Parathyroid adenoma (tissue), 2 donors: ENCODE measurements at regions not wholly inside any gene's neighbourhood (a gene's known extent, or its start where the extent isn't known, plus 50 kb on each side); places are given as distances from the start of the nearest gene placed in this dataset.

Experiments
- H2AFZ ChIP-seq: fragments of 300-600 bp; sonication (generic); one replicate; pipeline ENCODE4 v1.7.0; 2017; ENCODE audit warnings: antibody characterized with exemption, mild to moderate bottlenecking
- H3K27ac ChIP-seq: fragments of 300-600 bp; sonication (generic); one replicate; pipeline ENCODE4 v1.7.0; 2017
- H3K27me3 ChIP-seq: fragments of 300-600 bp; sonication (generic); one replicate; pipeline ENCODE4 v1.7.0; 2017; ENCODE audit warnings: low read length; ENCODE audit not compliant: control insufficient read depth, insufficient read depth
- H3K36me3 ChIP-seq: fragments of 300-600 bp; sonication (generic); one replicate; pipeline ENCODE4 v1.7.0; 2017; ENCODE audit warnings: low read length; ENCODE audit not compliant: control insufficient read depth, insufficient read depth
- H3K4me1 ChIP-seq: fragments of 300-600 bp; sonication (generic); one replicate; pipeline ENCODE4 v1.7.0; 2017; ENCODE audit warnings: control low read depth
- H3K4me2 ChIP-seq: fragments of 300-600 bp; sonication (generic); one replicate; pipeline ENCODE4 v1.7.0; 2017; ENCODE audit warnings: low read length
- H3K4me3 ChIP-seq: fragments of 300-600 bp; sonication (generic); one replicate; pipeline ENCODE4 v1.7.0; 2017; ENCODE audit warnings: low read depth, low read length
- H3K79me2 ChIP-seq: fragments of 300-600 bp; sonication (generic); one replicate; pipeline ENCODE4 v1.7.0; 2017; ENCODE audit warnings: control low read depth
- H3K9ac ChIP-seq: fragments of 300-600 bp; sonication (generic); one replicate; pipeline ENCODE4 v1.7.0; 2017; ENCODE audit warnings: mild to moderate bottlenecking
- H3K9me3 ChIP-seq: fragments of 300-600 bp; sonication (generic); one replicate; pipeline ENCODE4 v1.7.0; 2017; ENCODE audit warnings: low read length; ENCODE audit not compliant: control insufficient read depth
- TF ChIP-seq, protein P1 (sequence below): fragments of 300-600 bp; sonication (generic); IDR thresholded peaks from one replicate; pipeline ENCODE4 v1.7.0; 2017; ENCODE audit warnings: antibody characterized with exemption, mild to moderate bottlenecking
- donor health status: primary hyperparathyroidism.

DNA sequence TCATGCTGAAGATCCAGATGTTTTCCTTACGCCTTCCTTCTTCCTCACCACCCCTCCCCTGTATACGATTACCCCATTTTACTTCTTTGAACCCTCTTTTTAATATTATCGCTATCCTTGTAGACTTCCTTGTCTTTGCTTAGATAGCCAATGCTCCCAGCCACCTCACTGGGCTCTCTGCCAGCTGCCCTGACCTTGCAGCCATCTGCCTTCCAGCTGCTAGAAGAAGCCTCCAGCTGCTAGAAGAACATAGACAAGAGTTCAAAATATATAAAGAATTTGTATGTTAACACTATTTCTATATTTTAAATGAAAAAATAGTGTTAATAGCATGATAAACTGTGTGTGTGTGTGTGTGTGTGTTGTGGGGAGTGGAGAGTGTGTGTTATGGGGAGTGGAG lies 374.7 kb downstream of the ANKRD50 start:
- Histone ChIP-seq H3K27me3 (no peaks in the 10 kb centered on the region), H3K4me3 (no peak overlapping the region), H3K4me2 (no peak overlapping the region), H3K36me3 (no peaks in the 10 kb centered on the region), H3K4me1 (no peaks in the 10 kb centered on the region), H3K79me2 (no peaks in the 10 kb centered on the region), H3K9ac (no peak overlapping the region), H3K9me3 (no peaks in the 10 kb centered on the region), H2AFZ (no peak overlapping the region), H3K27ac (no peak overlapping the region)
- TF ChIP-seq, protein P1, sequence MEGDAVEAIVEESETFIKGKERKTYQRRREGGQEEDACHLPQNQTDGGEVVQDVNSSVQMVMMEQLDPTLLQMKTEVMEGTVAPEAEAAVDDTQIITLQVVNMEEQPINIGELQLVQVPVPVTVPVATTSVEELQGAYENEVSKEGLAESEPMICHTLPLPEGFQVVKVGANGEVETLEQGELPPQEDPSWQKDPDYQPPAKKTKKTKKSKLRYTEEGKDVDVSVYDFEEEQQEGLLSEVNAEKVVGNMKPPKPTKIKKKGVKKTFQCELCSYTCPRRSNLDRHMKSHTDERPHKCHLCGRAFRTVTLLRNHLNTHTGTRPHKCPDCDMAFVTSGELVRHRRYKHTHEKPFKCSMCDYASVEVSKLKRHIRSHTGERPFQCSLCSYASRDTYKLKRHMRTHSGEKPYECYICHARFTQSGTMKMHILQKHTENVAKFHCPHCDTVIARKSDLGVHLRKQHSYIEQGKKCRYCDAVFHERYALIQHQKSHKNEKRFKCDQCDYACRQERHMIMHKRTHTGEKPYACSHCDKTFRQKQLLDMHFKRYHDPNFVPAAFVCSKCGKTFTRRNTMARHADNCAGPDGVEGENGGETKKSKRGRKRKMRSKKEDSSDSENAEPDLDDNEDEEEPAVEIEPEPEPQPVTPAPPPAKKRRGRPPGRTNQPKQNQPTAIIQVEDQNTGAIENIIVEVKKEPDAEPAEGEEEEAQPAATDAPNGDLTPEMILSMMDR: no peak

DNA sequence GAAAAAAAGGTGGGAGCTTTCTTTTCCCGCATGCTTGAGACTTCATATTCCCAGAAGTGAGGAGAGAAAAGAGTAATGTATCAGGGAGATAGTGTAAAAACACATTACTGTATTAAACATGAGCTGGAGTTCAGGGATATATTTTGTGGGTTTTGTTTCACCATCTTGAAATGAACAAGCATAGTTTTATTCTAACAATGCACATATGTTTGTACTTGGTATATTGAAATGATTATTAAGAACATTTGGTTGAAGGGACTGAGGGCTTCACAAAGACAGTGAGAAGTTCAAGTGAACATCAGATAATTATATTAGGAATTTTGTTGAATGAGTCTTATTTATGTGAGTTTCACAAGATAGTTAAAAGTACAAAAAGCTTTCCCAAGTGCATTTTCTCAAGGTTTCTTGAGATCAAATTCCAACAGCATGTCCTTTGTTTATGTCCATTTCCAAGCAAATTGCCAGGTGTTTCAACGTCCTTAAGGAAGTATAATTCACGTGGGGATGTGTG lies 368.8 kb downstream of the ANKRD50 start:
- Histone ChIP-seq H2AFZ (no peak overlapping the region), H3K27ac (no peak overlapping the region), H3K4me2 (no peak overlapping the region), H3K9me3 (no peaks in the 10 kb centered on the region), H3K4me1 (no peaks in the 10 kb centered on the region), H3K9ac (no peak overlapping the region), H3K4me3 (no peak overlapping the region), H3K27me3 (no peaks in the 10 kb centered on the region), H3K79me2 (no peaks in the 10 kb centered on the region), H3K36me3 (no peaks in the 10 kb centered on the region)
- TF ChIP-seq, protein P1: no peak

DNA sequence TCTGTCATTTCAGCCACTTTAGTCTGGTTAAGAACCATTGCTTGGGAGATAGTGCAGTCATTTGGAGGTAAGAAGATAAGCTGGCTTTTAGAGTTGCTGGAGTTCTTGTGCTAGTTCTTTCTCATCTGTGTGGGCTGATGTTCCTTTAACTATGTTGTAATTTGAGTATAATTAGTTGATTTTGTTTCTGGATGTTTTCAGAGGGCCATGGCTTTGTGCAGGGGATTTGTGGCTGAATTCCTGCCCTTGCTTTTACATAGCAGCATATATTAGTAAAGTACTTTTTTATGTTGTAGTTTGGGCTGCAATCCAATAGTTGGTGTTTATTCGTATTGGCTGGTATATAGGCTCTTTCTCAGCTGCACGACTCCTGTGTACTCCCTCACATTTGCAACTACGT lies 339.6 kb downstream of the ANKRD50 start:
- Histone ChIP-seq H3K27me3 (no peaks in the 10 kb centered on the region), H3K4me3 (no peak overlapping the region), H3K36me3 (no peaks in the 10 kb centered on the region), H3K27ac (no peak overlapping the region), H2AFZ (no peak overlapping the region), H3K9me3 (peaks cover 2% of the 10 kb centered on the region), H3K9ac (no peak overlapping the region), H3K79me2 (no peaks in the 10 kb centered on the region), H3K4me1 (no peaks in the 10 kb centered on the region), H3K4me2 (no peak overlapping the region)
- TF ChIP-seq, protein P1: no peak

DNA sequence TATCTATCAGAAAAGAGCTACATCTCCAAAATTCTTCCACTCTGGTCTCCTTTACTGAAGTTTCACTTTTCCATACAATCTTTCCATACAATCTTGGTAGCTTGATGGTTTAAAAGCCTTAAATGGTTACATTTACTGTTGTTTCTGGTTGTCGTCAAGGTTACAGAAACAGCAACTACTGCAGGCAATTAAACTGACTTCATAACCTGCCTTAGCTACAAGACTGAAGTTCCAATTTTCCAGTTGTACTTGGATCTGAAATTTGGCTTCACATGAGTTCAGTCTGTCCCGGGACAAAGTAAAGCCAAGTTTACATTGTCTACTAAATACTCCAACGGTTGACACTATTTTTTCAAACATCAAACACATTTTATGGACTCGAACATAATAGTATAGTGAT lies 326.4 kb downstream of the ANKRD50 start:
- H3K9ac ChIP-seq: no peak overlapping the region
- no peaks in the 10 kb centered on the region for H3K9me3 ChIP-seq
- H2AFZ ChIP-seq: no peak overlapping the region
- H3K4me1 ChIP-seq: no peaks in the 10 kb centered on the region
- H3K79me2 ChIP-seq: no peaks in the 10 kb centered on the region
- TF ChIP-seq, protein P1: no peak
- H3K27ac ChIP-seq: no peak overlapping the region
- no peak overlapping the region for H3K4me2 ChIP-seq
- no peaks in the 10 kb centered on the region for H3K36me3 ChIP-seq
- no peak overlapping the region for H3K4me3 ChIP-seq
- H3K27me3 ChIP-seq: no peaks in the 10 kb centered on the region

DNA sequence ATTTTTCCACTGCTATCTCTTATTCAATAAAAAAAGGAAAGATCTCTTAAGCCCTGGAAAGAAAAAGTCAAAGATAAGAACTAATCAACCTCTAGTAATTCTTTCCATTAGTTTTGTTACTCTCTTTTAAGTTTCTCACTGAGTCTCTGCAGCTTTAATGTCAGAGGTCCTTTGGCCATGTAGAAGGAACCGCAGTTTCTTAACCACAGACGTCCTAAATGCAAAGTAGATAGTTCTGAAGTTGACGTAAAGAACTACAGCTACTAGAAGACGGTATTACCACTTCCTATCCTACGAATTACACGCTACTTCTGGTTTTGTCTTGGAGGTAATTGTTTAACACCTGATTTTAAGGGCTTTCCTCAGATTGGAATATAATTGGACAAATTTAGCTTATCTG lies 325.9 kb downstream of the ANKRD50 start:
- no peaks in the 10 kb centered on the region for H3K4me1 ChIP-seq
- H2AFZ ChIP-seq: no peak overlapping the region
- H3K4me3 ChIP-seq: no peak overlapping the region
- TF ChIP-seq, protein P1: no peak
- no peak overlapping the region for H3K9ac ChIP-seq
- no peaks in the 10 kb centered on the region for H3K9me3 ChIP-seq
- H3K36me3 ChIP-seq: no peaks in the 10 kb centered on the region
- H3K4me2 ChIP-seq: no peak overlapping the region
- no peaks in the 10 kb centered on the region for H3K27me3 ChIP-seq
- H3K27ac ChIP-seq: no peak overlapping the region
- H3K79me2 ChIP-seq: no peaks in the 10 kb centered on the region
